ENCODE measurements at regions not wholly inside any gene's neighbourhood (a gene's known extent, or its start where the extent isn't known, plus 50 kb on each side); places are given as distances from the start of the nearest gene placed in this dataset.

- no peaks in the 10 kb centered on the region for H3F3A ChIP-seq (ENCODE audit: control insufficient read depth, insufficient read depth)
- H3K27me3 ChIP-seq (ENCODE audit: control insufficient read depth, low read length) = no peaks in the 10 kb centered on the region
- H3K4me1 ChIP-seq (ENCODE audit: control insufficient read depth, low read length) = peaks cover 21% of the 10 kb centered on the region
- TF ChIP-seq CTCF (IDR thresholded peaks at IDR 0.05; ENCODE audit: low read depth, low read length, poor library complexity, severe bottlenecking) (no peak), EZH2phosphoT487 (IDR thresholded peaks at IDR 0.05; ENCODE audit: borderline replicate concordance, low read length) (no peak)
- no peaks in the 10 kb centered on the region for H4K20me1 ChIP-seq (ENCODE audit: control insufficient read depth, insufficient read depth, low read depth, low read length)
- no peak overlapping the region for H3K4me2 ChIP-seq (ENCODE audit: low read length)
- no peaks in the 10 kb centered on the region for H3K36me3 ChIP-seq (ENCODE audit: control insufficient read depth, low read length)
- H3K79me2 ChIP-seq (ENCODE audit: control insufficient read depth, low read length) = no peaks in the 10 kb centered on the region
- H3K9me2 ChIP-seq (replicated peaks; ENCODE audit: control insufficient read depth, low read length) = no peaks in the 10 kb centered on the region
- H3K9me3 ChIP-seq (ENCODE audit: control insufficient read depth, insufficient read depth, low read length) = peaks cover 6% of the 10 kb centered on the region; the same call in 1 of the 2 replicates
- no peak overlapping the region for H3K27ac ChIP-seq (ENCODE audit: low read depth, low read length)
- no peak overlapping the region for H3K4me3 ChIP-seq (ENCODE audit: low read length)
These were observed 347.4 kb upstream of the B3GALT2 start for GRCh38 chr1:193533853-193534252.

DNA sequence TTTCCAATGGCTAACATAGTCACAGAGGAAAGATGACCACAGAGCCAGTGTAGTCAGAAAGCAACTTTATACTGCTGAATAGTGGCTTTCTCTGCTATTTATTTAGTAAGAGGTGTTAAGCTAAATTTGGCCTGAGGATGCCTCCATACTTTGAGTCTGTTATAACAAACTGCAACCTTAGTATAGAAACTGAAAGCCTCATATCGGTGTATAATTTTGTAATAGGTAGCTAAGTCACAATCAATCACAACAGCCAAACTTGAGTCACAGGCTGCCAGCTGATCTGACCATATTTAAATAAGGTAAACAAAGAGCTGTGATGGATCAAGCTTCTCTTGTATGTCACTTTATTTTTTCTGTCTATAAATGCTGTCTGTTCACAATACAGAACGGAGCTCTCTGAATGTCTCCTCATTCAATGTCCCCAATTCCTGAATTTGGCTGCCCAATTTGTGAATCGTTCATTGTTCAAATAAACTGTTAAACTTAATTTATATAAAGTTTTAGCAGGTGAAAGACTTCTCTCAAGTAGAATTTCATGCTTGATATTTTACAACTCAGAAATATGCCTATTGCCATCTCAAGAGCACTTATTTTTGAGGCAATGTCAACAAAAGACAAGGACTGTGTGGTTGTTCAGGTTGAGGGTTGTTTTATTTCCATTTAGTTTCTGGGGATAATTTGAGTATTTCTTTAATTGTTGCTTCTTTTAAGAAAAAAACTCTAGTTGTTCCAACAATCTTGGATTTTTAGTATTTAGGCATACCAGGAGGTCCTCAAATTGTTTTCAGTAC, 339.7 kb upstream of the B3GALT2 start:
- no peaks in the 10 kb centered on the region for H3F3A ChIP-seq (ENCODE audit: control insufficient read depth, insufficient read depth)
- H3K79me2 ChIP-seq (ENCODE audit: control insufficient read depth, low read length) = no peaks in the 10 kb centered on the region
- H4K20me1 ChIP-seq (ENCODE audit: control insufficient read depth, insufficient read depth, low read depth, low read length) = no peaks in the 10 kb centered on the region
- H3K4me3 ChIP-seq (ENCODE audit: low read length) = no peak overlapping the region
- no peaks in the 10 kb centered on the region for H3K4me1 ChIP-seq (ENCODE audit: control insufficient read depth, low read length)
- no peak overlapping the region for H3K27ac ChIP-seq (ENCODE audit: low read depth, low read length)
- H3K36me3 ChIP-seq (ENCODE audit: control insufficient read depth, low read length) = no peaks in the 10 kb centered on the region
- TF ChIP-seq CTCF (IDR thresholded peaks at IDR 0.05; ENCODE audit: low read depth, low read length, poor library complexity, severe bottlenecking) (no peak), EZH2phosphoT487 (IDR thresholded peaks at IDR 0.05; ENCODE audit: borderline replicate concordance, low read length) (no peak)
- H3K9me3 ChIP-seq (ENCODE audit: control insufficient read depth, insufficient read depth, low read length) = no peaks in the 10 kb centered on the region
- H3K27me3 ChIP-seq (ENCODE audit: control insufficient read depth, low read length) = no peaks in the 10 kb centered on the region
- no peaks in the 10 kb centered on the region for H3K9me2 ChIP-seq (replicated peaks; ENCODE audit: control insufficient read depth, low read length)
- H3K4me2 ChIP-seq (ENCODE audit: low read length) = no peak overlapping the region

DNA sequence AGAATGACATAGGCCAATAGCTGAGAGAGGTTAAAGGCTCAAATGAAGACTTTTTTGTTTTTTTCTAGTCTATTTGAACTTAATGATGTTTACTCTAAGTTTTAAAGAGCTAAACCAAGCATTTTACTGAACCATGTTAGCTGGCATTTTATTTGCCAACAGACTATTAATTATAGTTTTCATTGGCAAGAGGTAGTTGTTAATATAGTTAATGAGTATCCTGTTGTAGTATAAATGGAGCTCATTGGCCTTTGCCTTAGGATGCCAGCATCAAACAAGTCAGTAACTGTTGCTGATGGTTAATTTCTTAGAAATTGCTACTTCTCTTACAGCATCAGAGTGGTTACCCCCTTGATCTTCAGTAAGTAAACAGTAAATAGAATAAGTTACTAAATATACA, 339.0 kb upstream of the B3GALT2 start:
- no peak overlapping the region for H3K4me2 ChIP-seq (ENCODE audit: low read length)
- H3K79me2 ChIP-seq (ENCODE audit: control insufficient read depth, low read length) = no peaks in the 10 kb centered on the region
- H4K20me1 ChIP-seq (ENCODE audit: control insufficient read depth, insufficient read depth, low read depth, low read length) = no peaks in the 10 kb centered on the region
- no peaks in the 10 kb centered on the region for H3K9me2 ChIP-seq (replicated peaks; ENCODE audit: control insufficient read depth, low read length)
- no peak overlapping the region for H3K27ac ChIP-seq (ENCODE audit: low read depth, low read length)
- H3F3A ChIP-seq (ENCODE audit: control insufficient read depth, insufficient read depth) = no peaks in the 10 kb centered on the region
- H3K36me3 ChIP-seq (ENCODE audit: control insufficient read depth, low read length) = no peaks in the 10 kb centered on the region
- no peak overlapping the region for H3K4me3 ChIP-seq (ENCODE audit: low read length)
- TF ChIP-seq CTCF (IDR thresholded peaks at IDR 0.05; ENCODE audit: low read depth, low read length, poor library complexity, severe bottlenecking) (no peak), EZH2phosphoT487 (IDR thresholded peaks at IDR 0.05; ENCODE audit: borderline replicate concordance, low read length) (no peak)
- no peaks in the 10 kb centered on the region for H3K4me1 ChIP-seq (ENCODE audit: control insufficient read depth, low read length)
- no peaks in the 10 kb centered on the region for H3K9me3 ChIP-seq (ENCODE audit: control insufficient read depth, insufficient read depth, low read length)
- no peaks in the 10 kb centered on the region for H3K27me3 ChIP-seq (ENCODE audit: control insufficient read depth, low read length)
